ENCODE measurements at regions not wholly inside any gene's neighbourhood (a gene's known extent, or its start where the extent isn't known, plus 50 kb on each side); places are given as distances from the start of the nearest gene placed in this dataset.

DNA sequence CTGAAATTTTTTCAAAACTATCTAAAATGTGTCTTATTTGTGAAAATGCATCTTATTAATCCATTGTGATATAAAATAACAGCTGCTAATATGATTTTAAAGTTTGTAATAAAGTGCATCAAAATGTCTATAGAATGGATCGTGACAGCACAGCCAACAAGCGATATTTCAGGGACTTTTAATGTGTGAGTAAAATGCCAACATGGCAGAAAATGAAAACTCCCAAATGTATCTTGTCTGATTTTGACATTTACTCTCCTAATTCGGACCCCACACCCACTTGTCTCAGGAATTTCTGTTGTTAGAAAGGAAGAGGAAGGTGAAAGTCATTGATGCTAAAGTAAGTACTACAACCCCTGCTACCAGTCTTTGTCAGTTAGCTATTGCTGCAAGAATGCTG, 273.9 kb downstream of the SATB1 start:
- TF ChIP-seq POLR2A (IDR thresholded peaks at IDR 0.05; ENCODE audit: low read depth, low read length) (no peak), TAF1 (IDR thresholded peaks at IDR 0.05; ENCODE audit: low read depth, low read length) (no peak), POLR2AphosphoS5 (IDR thresholded peaks at IDR 0.05; ENCODE audit: low read depth, low read length) (no peak)

Measured in GM12891 (cell line).